ENCODE measurements at regions not wholly inside any gene's neighbourhood (a gene's known extent, or its start where the extent isn't known, plus 50 kb on each side); places are given as distances from the start of the nearest gene placed in this dataset.

DNA sequence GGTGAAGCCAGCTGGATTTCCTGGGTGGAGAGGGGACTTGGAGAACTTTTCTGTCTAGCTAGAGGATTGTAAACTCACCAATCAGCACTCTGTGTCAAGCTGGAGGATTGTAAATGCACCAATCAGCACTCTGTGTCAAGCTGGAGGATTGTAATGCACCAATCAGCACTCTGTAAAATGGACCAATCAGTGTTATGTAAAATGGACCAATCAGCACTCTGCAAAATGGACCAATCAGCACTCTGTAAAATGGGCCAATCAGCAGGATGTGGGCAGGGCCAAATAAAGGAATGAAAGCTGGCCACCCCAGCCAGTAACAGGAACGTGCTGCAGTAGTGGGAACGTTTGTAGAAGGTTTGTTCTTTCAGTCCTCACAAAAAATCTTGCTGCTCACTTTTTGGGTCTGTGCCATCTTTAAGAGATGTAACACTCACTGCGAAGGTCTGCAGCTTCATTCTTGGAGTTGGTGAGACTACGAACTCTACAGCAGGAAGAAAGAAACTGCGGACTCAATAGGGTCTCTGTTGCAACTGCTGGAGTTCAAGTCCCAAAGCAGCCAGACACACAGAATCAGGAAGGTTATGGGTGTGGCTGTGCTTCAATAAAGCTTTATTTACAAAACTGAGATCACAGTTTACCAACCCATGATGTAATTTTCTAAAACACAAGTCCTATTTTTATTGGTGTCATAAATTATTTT is 145.7 kb upstream of the ERCC6L2 start:
- Histone ChIP-seq H3K4me3 (no peak overlapping the region), H3K4me1 (peaks cover 0 to 10% (median 1%) of the 10 kb centered on the region in 4 donors), H3K9me3 (no peaks in the 10 kb centered on the region), H3K27ac (no peak overlapping the region), H3K36me3 (no peaks in the 10 kb centered on the region), H3K27me3 (no peaks in the 10 kb centered on the region)
- no peak for TF ChIP-seq POLR2A (IDR thresholded peaks at IDR 0.05)
- TF ChIP-seq, protein P1, sequence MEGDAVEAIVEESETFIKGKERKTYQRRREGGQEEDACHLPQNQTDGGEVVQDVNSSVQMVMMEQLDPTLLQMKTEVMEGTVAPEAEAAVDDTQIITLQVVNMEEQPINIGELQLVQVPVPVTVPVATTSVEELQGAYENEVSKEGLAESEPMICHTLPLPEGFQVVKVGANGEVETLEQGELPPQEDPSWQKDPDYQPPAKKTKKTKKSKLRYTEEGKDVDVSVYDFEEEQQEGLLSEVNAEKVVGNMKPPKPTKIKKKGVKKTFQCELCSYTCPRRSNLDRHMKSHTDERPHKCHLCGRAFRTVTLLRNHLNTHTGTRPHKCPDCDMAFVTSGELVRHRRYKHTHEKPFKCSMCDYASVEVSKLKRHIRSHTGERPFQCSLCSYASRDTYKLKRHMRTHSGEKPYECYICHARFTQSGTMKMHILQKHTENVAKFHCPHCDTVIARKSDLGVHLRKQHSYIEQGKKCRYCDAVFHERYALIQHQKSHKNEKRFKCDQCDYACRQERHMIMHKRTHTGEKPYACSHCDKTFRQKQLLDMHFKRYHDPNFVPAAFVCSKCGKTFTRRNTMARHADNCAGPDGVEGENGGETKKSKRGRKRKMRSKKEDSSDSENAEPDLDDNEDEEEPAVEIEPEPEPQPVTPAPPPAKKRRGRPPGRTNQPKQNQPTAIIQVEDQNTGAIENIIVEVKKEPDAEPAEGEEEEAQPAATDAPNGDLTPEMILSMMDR (IDR thresholded peaks at IDR 0.05), result no peak
- DNase-seq, result no peak

DNA sequence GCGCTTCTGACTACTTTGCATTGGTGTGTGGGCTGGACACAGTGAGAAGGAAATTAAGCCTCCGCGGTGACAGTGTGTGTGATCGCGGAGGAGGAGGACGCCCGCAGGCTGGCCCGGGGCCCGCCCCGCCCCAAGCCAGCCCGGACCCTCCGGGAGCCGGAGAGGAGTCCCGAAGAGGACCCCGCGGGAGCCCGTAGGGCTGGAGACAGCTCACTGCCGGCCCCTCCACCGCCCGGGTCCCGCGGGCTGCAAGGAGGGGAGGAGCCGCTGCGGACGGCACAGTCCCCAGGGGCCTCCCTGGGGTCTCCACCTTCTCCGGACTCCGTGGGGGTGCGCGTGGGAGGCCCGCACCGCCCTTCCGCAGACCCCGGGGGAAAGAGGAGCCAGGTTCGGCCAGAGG is 146.4 kb upstream of the ERCC6L2 start:
- H3K4me3 ChIP-seq, result no peak overlapping the region
- H3K9me3 ChIP-seq, result no peaks in the 10 kb centered on the region
- H3K27ac ChIP-seq, result no peak overlapping the region
- H3K36me3 ChIP-seq, result no peaks in the 10 kb centered on the region
- TF ChIP-seq, protein P1 (IDR thresholded peaks at IDR 0.05), result no peak
- no peak for TF ChIP-seq POLR2A (IDR thresholded peaks at IDR 0.05)
- peaks cover 0 to 15% (median 3%) of the 10 kb centered on the region in 4 donors for H3K4me1 ChIP-seq
- no peak for DNase-seq
- no peaks in the 10 kb centered on the region for H3K27me3 ChIP-seq

DNA sequence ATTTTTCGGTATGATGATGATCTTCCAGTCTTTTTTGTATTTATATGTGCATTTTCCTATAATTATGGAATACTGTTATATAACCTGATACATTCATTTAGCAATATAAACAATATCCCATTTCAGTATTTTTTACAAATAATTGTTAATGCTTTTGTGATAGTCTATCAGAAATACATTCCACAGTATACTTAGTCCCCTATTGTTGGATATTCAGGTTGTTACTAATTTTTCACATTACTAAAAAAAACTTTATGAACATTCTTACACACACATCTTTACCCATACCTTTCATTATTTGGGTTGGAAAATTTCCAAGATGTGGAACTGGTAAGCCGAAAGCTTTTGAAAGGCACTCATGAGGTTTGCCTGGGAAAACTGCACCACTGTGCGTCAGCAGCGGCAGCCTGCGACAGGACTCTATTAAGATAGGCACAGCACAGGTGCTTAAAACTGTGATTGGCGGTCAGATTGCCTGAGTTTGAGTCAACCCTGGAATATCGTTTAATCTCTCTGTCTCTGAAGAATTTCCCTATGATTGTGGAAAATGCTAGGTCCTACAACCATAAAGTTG is 147.5 kb upstream of the ERCC6L2 start:
- H3K9me3 ChIP-seq, result no peaks in the 10 kb centered on the region
- TF ChIP-seq POLR2A (IDR thresholded peaks at IDR 0.05), result no peak
- TF ChIP-seq, protein P1 (IDR thresholded peaks at IDR 0.05), result no peak
- H3K36me3 ChIP-seq, result no peaks in the 10 kb centered on the region
- DNase-seq, result no peak
- H3K27ac ChIP-seq, result no peak overlapping the region
- no peaks in the 10 kb centered on the region for H3K27me3 ChIP-seq
- peaks cover 0 to 13% (median 2%) of the 10 kb centered on the region in 4 donors for H3K4me1 ChIP-seq
- H3K4me3 ChIP-seq, result no peak overlapping the region

DNA sequence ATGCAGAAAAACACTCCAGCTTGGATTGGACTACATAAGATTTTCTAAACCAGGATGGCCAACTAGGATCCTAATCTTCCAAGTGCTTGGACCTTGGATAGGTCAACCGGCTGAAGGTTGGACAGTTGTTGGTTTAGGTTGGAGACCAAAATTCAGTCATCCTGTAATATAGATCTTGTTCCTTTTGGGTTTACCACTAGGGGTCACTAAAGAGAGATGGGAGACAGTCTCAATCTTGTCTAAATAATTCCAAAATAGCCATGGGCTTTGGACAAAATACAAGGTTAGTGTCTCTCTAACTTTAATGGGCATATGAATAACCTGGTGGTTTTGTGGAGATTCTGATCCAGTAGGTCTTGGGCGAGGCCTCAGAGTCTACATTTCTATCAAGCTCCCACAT is 148.7 kb upstream of the ERCC6L2 start:
- no peak for DNase-seq
- Histone ChIP-seq H3K27ac (no peak overlapping the region), H3K4me3 (no peak overlapping the region), H3K9me3 (no peaks in the 10 kb centered on the region), H3K4me1 (peaks cover 0 to 6% (median 2%) of the 10 kb centered on the region in 4 donors), H3K27me3 (no peaks in the 10 kb centered on the region), H3K36me3 (no peaks in the 10 kb centered on the region)
- TF ChIP-seq, protein P1 (IDR thresholded peaks at IDR 0.05), result peak in 5 of 6 experiments; percentile 41 to 65 (median 57)
- no peak for TF ChIP-seq POLR2A (IDR thresholded peaks at IDR 0.05)

DNA sequence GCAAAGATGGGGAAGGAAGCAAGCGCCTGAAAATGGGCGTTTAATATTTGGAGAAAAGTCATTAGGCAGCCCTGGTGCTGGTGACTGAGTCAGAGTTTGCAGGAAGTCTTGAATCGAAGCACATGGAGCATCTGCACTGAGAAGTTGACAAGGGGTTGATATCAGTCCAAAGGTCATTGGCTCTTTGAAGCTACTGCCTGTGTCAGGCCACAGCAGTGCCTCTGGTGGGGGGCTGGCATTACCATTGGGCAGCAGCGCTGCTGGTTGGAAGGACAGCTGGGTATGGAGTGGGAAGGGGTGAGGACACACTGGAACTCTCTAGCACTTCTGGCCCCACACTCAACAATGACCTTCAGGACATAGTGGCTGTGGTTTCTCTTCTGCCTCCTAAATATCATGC is 150.4 kb upstream of the ERCC6L2 start:
- TF ChIP-seq, protein P1 (IDR thresholded peaks at IDR 0.05), result no peak
- no peaks in the 10 kb centered on the region for H3K9me3 ChIP-seq
- no peak for DNase-seq
- H3K27me3 ChIP-seq, result no peaks in the 10 kb centered on the region
- H3K4me3 ChIP-seq, result no peak overlapping the region
- H3K27ac ChIP-seq, result peak overlapping the region in 1 of 4 donors; percentile 2
- H3K36me3 ChIP-seq, result no peaks in the 10 kb centered on the region
- H3K4me1 ChIP-seq, result peaks cover 0 to 18% (median 2%) of the 10 kb centered on the region in 4 donors
